ENCODE measurements at regions not wholly inside any gene's neighbourhood (a gene's known extent, or its start where the extent isn't known, plus 50 kb on each side); places are given as distances from the start of the nearest gene placed in this dataset.

GRCh38 chr1:203405703-203406438, 54.9 kb upstream of the FMOD start:
- no peak for TF ChIP-seq POLR2AphosphoS5 (IDR thresholded peaks at IDR 0.05; ENCODE audit: low read length)
- TF ChIP-seq POLR2A (IDR thresholded peaks at IDR 0.05; ENCODE audit: low read depth, low read length), result no peak
- TF ChIP-seq PBX3 (IDR thresholded peaks at IDR 0.05; ENCODE audit: insufficient replicate concordance, low read depth, low read length), result no peak

All from GM12878 (cell line).